Fibroblast of the aortic adventitia (primary cell): ENCODE measurements at regions not wholly inside any gene's neighbourhood (a gene's known extent, or its start where the extent isn't known, plus 50 kb on each side); places are given as distances from the start of the nearest gene placed in this dataset.
A peak's percentile ranks its signal among the peaks of the same experiment; 100 is the strongest.

Experiments
- DNase-seq: peaks from one replicate; pipeline ENCODE4 v3.0.0-alpha.2; 2010; ENCODE audit warnings: low read depth
- H3K4me3 ChIP-seq: 2 replicates; pipeline ENCODE4 v1.5.1; 2011; ENCODE audit warnings: low read depth, mild to moderate bottlenecking, control low read depth, low read length, moderate library complexity
- CTCF ChIP-seq: IDR thresholded peaks from 2 replicates; pipeline ENCODE4 v1.5.1; 2011; ENCODE audit warnings: mild to moderate bottlenecking, low read length, control low read depth, inconsistent platforms; ENCODE audit not compliant: insufficient read depth

GRCh38 chr11:22466809-22467208, 128.6 kb downstream of the SLC17A6 start:
- TF ChIP-seq CTCF: no peak

GRCh38 chr11:22466351-22466750, 128.2 kb downstream of the SLC17A6 start:
- H3K4me3 ChIP-seq: no peak overlapping the region
- TF ChIP-seq CTCF: no peak
- DNase-seq: no peak

More at GRCh38 chr11:22466809-22467208, 128.6 kb downstream of the SLC17A6 start:
- H3K4me3 ChIP-seq: no peak overlapping the region
- peak; percentile 36 for DNase-seq

- H3K4me3 ChIP-seq: no peak overlapping the region
- TF ChIP-seq CTCF: no peak
- no peak for DNase-seq
Observed at GRCh38 chr11:22465620-22466019, 127.4 kb downstream of the SLC17A6 start.

- no peak overlapping the region for H3K4me3 ChIP-seq
- no peak for DNase-seq
- no peak for TF ChIP-seq CTCF
Observed at GRCh38 chr11:22461626-22462025, 123.4 kb downstream of the SLC17A6 start.

- no peak for DNase-seq
- H3K4me3 ChIP-seq: no peak overlapping the region
- no peak for TF ChIP-seq CTCF
Observed at GRCh38 chr11:22460181-22460580, 122.0 kb downstream of the SLC17A6 start.

- no peak for TF ChIP-seq CTCF
- no peak overlapping the region for H3K4me3 ChIP-seq
- peak; percentile 16 for DNase-seq
Observed at GRCh38 chr11:22459048-22459447, 120.9 kb downstream of the SLC17A6 start.

- DNase-seq: no peak
- TF ChIP-seq CTCF: no peak
Observed at GRCh38 chr11:22458161-22458560, 120.0 kb downstream of the SLC17A6 start.

More at GRCh38 chr11:22458161-22458560, 120.0 kb downstream of the SLC17A6 start:
- no peak overlapping the region for H3K4me3 ChIP-seq
